ENCODE measurements at regions not wholly inside any gene's neighbourhood (a gene's known extent, or its start where the extent isn't known, plus 50 kb on each side); places are given as distances from the start of the nearest gene placed in this dataset.

DNA sequence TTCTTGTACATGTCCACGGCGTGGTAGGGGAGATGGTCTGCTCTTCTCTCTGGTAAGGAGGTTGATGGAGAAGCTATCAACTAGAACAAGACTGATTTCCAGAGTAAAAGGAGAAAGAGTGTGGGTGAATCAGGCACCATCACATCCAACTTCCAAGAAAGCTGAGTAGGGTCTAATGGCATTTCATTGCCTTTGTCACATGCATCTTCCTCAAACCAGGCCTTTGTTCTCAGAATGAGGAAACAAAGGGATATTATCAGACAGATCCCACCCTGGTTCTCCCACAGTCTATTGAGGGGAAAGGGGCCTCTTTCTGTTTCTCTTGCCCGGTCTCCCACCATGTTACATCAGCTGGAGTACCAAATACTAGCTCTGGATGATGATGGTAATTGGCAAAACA is 160.2 kb upstream of the RBPJ start:
- TF ChIP-seq POLR2A (IDR thresholded peaks at IDR 0.05; ENCODE audit: low read depth, low read length) (no peak), NFIC (IDR thresholded peaks at IDR 0.05; ENCODE audit: low read depth, low read length) (no peak), ZNF687 (IDR thresholded peaks at IDR 0.05) (no peak), NRF1 (conservative IDR thresholded peaks at IDR 0.05; ENCODE audit: low read depth, low read length) (no peak), CTCF (IDR thresholded peaks at IDR 0.05 in 2 of 3, conservative IDR thresholded peaks at IDR 0.05 in 1 of 3; ENCODE audit: control insufficient read depth in 2 of 3, extremely low read depth in 1 of 3, insufficient read depth in 1 of 3, low read depth in 3 of 3, low read length in 3 of 3) (no peak), ZBTB33 (IDR thresholded peaks at IDR 0.05) (no peak), HDGF (IDR thresholded peaks at IDR 0.05) (no peak), RAD21 (IDR thresholded peaks at IDR 0.05; ENCODE audit: insufficient read depth, low read depth, low read length) (no peak), EZH2 (IDR thresholded peaks at IDR 0.05; ENCODE audit: borderline replicate concordance, control insufficient read depth, low read depth, low read length) (no peak), RELA (IDR thresholded peaks at IDR 0.05; ENCODE audit: borderline replicate concordance, partially characterized antibody) (no peak), RFX5 (IDR thresholded peaks at IDR 0.05; ENCODE audit: low read depth, low read length) (no peak)
